GM12878 (cell line): ENCODE measurements at regions not wholly inside any gene's neighbourhood (a gene's known extent, or its start where the extent isn't known, plus 50 kb on each side); places are given as distances from the start of the nearest gene placed in this dataset.

ENCODE experiments used
- CHD1 ChIP-seq: IDR thresholded peaks from 2 replicates; pipeline ENCODE4 v1.6.1; 2012; ENCODE audit warnings: low read depth, low read length, improper control_type of control experiment
- JUNB ChIP-seq: IDR thresholded peaks from 2 replicates; pipeline ENCODE4 v1.6.1; 2016; ENCODE audit warnings: antibody characterized with exemption, mild to moderate bottlenecking
- NFIC ChIP-seq: IDR thresholded peaks from 2 replicates; pipeline ENCODE4 v1.6.1; 2012; ENCODE audit warnings: low read depth, mild to moderate bottlenecking, inconsistent platforms, low read length, moderate library complexity
- POLR2AphosphoS5 ChIP-seq: IDR thresholded peaks from 2 replicates; pipeline ENCODE4 v1.6.1; 2011; ENCODE audit warnings: mild to moderate bottlenecking, low read length, inconsistent platforms
- TF ChIP-seq, protein P1 (sequence below): fragments of 450-650 bp; IDR thresholded peaks from 2 replicates; pipeline ENCODE4 v1.6.1; 2014; ENCODE audit warnings: mild to moderate bottlenecking
- TF ChIP-seq, protein P2 (sequence below), 3 experiments: IDR thresholded peaks in 2 of 3; conservative IDR thresholded peaks in 1 of 3; 2 replicates each; pipeline ENCODE4 v1.5.1; 2011; ENCODE audit warnings: low read depth in 3 of 3, low read length in 3 of 3, mild to moderate bottlenecking in 3 of 3, control low read depth in 2 of 3, moderate library complexity in 2 of 3, inconsistent platforms in 1 of 3, mixed read lengths in 1 of 3; ENCODE audit not compliant: control insufficient read depth in 2 of 3, insufficient read depth in 1 of 3; ENCODE audit errors: extremely low read depth in 1 of 3

DNA sequence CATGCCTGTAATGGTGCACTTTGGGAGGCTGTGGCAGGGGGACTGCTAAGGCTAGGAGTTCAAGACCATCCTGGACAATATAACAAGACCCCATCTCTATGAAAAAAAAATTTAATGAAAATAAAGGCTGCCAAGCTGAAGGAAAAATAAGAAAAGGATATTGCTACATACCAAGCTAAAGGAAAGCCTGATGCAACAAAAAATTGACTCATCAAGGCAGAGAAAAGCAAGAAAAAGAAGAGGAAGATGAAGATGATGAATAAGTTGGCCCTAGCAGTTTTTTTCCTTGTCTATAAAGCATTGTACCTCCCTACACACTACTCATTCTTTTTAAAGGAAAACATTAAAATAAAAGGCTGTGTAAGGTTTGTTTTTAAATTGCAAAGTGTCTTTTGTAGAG, 441.9 kb upstream of the MDFIC2 start:
- TF ChIP-seq, protein P1, sequence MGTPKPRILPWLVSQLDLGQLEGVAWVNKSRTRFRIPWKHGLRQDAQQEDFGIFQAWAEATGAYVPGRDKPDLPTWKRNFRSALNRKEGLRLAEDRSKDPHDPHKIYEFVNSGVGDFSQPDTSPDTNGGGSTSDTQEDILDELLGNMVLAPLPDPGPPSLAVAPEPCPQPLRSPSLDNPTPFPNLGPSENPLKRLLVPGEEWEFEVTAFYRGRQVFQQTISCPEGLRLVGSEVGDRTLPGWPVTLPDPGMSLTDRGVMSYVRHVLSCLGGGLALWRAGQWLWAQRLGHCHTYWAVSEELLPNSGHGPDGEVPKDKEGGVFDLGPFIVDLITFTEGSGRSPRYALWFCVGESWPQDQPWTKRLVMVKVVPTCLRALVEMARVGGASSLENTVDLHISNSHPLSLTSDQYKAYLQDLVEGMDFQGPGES, result no peak
- TF ChIP-seq, protein P2, sequence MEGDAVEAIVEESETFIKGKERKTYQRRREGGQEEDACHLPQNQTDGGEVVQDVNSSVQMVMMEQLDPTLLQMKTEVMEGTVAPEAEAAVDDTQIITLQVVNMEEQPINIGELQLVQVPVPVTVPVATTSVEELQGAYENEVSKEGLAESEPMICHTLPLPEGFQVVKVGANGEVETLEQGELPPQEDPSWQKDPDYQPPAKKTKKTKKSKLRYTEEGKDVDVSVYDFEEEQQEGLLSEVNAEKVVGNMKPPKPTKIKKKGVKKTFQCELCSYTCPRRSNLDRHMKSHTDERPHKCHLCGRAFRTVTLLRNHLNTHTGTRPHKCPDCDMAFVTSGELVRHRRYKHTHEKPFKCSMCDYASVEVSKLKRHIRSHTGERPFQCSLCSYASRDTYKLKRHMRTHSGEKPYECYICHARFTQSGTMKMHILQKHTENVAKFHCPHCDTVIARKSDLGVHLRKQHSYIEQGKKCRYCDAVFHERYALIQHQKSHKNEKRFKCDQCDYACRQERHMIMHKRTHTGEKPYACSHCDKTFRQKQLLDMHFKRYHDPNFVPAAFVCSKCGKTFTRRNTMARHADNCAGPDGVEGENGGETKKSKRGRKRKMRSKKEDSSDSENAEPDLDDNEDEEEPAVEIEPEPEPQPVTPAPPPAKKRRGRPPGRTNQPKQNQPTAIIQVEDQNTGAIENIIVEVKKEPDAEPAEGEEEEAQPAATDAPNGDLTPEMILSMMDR (IDR thresholded peaks at IDR 0.05 in 2 of 3, conservative IDR thresholded peaks at IDR 0.05 in 1 of 3; ENCODE audit: control insufficient read depth in 2 of 3, extremely low read depth in 1 of 3, insufficient read depth in 1 of 3, low read depth in 3 of 3, low read length in 3 of 3), result no peak
- TF ChIP-seq NFIC (no peak), JUNB (no peak), CHD1 (no peak), POLR2AphosphoS5 (no peak)
